ENCODE measurements at regions not wholly inside any gene's neighbourhood (a gene's known extent, or its start where the extent isn't known, plus 50 kb on each side); places are given as distances from the start of the nearest gene placed in this dataset.
A peak's percentile ranks its signal among the peaks of the same experiment; 100 is the strongest.
"Not testable (repeated sequence)": the region's sequence is repeated elsewhere in the genome, so short reads cannot be mapped to it uniquely, and the experiment has no call there.

DNA sequence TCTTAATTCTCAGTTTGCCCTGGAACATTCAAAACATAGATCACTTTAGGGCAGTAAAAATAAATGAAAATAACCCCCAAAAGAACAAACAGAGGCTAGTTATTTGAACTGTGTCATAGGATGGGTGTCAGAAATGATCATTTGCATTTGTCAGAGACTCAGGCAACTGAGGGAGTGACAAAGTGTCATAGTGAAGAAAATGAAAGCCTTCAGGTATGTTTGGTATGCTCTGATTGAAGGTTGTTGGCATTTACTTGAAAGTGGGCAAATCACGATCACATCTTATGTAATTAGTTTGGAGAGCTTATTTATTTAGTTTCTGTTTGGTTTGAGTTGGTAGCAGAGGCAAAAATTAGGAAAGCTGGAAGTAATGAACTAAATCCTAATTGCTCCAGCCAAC lies 880.9 kb downstream of the ANKRD7 start:
- no peak for DNase-seq (ENCODE audit: low read depth)

DNA sequence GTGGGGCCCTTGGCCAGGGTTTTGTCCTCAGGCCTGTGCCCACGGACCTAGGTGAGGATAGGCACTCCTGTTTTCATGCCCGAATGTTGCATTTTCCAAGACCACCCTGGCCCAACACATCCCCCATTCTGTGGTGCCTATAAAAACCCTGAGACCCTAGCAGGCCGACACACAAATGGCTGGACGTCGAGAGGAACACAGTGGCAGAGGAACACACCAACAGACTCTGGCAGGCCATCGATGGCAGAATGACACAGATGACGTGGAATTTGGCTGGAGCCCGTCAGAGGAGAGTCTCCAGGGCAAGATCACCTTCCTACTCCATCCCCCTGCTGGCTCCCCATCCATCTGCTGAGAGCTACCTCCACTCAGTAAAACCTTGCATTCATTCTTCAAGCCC lies 898.8 kb downstream of the ANKRD7 start:
- no peak for DNase-seq (ENCODE audit: low read depth)

DNA sequence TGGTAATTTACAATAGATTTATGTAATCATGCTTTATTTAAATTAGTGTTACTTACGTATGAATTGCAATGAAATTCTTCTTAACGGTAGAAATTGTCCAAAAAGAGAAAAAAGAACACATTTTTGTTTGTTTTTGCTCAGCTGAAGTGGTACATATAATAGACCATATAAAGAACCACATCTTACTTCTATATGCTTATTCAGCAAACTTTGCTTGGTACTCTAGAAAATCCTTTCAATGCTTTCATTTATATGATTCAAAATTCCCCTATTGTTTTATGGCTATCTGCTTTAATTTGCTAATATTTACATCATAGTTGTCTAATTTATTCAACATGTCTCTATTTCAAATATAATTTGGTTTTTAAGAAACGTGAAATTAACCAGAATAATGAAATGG lies 903.2 kb downstream of the ANKRD7 start:
- no peak for DNase-seq (ENCODE audit: low read depth)

DNA sequence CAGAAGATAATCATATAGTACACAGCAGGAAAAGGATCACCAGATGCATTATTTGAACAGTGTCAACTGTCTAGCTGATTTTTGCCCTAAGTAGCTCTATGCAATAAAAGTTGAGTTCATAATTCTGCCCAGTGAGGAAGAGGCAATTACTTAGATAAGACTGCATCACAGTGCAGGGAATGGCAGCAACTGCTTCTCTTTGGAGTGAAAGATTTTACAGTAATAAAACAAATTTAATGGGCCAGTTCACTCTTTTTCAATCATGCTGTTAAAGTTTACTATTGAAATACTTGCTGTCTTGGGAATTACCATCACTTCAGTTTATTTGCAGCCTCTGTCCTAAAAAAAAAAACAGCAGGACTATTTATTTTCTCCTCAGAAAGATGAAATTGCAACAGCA lies 907.9 kb downstream of the ANKRD7 start:
- DNase-seq (ENCODE audit: low read depth) = no peak

DNA sequence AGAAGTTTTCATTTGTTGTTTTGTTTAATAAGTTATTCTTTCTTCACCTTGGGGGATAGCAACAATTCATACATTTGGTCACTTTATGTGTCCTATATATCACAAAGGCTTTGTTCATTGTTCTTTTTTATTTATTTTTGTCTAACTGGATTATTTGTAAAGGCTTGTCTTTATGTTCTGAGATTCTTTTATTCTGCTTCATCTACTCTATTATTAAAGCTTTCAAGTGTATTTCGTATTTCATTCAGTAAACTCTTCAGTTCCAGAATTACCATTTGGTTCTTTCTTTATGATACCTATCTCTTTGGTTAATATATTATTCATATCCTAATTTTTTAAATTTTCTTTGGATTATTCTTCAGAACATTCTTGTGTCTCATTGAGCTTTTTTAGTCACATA lies 942.9 kb downstream of the ANKRD7 start:
- no peak for DNase-seq (ENCODE audit: low read depth)

- DNase-seq (ENCODE audit: low read depth) = no peak
Observed at GRCh38 chr7:119172043-119172442, 947.5 kb downstream of the ANKRD7 start.

DNA sequence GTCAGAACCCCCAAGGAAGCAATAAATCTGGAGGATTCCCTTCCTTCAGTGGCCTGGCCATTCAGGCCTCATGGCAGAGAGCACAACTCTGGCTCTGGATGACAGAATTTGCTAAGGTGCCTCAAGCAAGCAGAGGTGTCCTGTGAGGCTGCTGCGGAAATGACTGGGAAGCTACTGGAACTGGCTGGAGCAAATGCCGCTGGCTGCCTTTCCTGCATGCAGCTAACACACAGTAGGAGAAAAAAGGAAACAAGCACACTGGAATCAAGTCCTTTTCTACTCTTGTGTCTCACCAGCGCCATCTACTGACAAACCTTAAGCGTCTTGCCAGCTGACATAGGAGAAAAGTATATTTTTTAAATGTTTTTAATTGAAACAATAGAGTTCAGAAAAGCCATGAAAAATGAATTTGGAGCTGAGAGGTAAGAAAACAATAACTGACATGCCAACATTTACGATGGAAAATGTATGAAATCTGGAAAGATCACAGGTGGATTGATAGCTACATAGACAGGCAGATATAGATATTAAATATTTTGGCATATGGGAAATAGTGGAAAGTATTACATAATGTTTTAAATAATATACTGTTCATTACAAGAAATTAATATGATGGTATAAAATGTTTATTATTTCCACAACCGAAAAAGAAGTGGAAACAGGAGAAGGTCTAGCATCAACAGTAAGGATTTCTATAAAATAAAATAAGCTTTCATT lies 951.6 kb downstream of the ANKRD7 start:
- peak; percentile 33 for DNase-seq (ENCODE audit: low read depth)

GRCh38 chr7:119177863-119178262 lies 953.4 kb downstream of the ANKRD7 start:
- DNase-seq (ENCODE audit: low read depth) = no peak

DNA sequence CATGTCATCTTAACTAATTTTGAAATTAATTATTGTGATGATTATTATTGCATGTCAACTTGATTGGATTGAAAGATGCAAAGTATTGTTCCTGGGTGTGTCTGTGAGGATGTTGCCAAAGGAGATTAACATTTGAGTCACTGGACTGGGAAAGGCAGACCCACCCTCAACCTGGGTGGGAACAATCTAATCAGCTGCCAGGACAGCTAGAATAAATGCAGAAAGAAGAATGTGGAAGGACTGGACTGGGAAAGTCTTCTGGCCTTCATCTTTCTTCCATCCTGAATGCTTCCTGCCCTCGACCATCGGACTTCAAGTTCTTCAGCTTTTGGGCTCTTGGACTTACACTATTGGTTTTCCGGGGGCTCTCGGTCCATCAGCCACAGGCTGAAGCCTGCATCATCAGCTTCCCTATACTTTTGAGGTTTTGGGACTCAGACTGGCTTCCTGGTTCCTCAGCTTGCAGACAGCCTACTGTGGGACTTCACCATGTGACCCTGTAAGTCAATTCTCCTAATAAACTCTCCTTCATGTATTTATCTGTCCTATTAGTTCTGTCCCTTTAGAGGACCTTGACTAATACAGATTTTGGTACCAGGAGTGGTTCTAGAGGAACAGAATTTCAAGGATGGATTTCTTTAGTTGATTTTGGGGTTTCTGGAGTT lies 959.8 kb downstream of the ANKRD7 start:
- DNase-seq (ENCODE audit: low read depth) = no peak

GRCh38 chr7:119196183-119196582 lies 971.7 kb downstream of the ANKRD7 start:
- no peak for DNase-seq (ENCODE audit: low read depth)

DNA sequence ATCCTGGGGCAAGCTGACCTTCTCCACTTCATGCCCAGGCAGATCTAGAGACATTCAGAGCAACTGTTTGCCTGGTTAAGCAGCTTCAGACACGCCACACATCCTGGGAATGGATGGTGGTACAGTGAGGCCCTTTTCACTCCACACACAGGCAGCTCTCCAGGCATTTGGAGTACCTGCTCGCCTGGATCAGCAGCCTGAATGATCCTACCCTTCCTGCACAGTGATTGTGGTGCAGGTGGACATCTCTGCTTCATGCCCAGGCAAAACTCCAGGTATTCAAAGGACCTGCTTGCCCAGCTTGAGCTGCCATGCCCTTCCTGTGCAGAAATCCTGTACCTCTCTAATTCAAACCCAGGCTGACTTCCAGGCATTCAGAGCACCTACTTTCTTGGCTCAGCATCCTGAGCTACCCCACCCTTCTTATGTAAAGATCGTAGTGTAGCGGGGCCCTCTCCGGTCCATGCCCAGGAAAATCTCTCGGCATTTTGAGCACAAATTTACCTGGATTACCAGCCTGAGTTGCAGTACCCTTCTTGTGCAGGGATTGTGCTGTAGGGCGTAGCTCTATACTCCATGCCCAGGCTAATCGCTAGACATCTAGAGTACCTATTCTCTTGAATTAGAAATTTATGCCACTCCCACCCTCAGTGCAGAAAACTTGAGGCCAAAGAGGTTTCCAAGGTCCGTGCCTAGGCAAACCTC lies 972.8 kb downstream of the ANKRD7 start:
- DNase-seq (ENCODE audit: low read depth) = no peak

DNA sequence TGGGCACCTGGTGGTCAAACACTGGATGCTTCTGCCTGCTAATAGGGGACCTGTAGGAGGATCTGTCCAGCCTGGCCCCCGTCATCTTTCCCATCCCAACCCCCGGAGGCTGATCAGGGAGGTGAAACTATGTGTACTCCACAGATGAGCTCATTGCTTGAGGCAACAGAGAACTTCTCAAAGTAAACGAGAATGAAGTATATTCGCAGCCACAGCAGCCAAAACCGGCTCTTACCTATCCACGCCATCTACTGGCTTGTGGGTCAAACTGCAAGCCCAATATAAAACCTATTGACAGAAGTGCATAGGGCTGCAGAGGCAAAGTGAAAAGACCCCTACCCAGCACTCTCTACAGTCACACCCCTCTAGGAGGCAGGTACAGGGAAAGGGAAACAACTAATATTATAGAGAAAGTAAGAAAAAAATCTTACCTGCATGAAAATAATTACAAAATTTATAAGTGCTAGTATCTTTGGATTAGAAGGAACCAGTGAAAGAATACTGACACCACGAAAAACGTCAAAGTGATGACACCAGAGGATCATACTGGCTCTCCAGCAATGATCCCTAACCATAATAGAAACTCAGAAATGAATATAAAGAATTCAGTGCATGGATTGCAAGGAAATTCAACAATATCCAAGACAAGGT lies 973.5 kb downstream of the ANKRD7 start:
- DNase-seq (ENCODE audit: low read depth) = peak; percentile 2

- DNase-seq (ENCODE audit: low read depth) = no peak
Observed at GRCh38 chr7:119219663-119220062, 995.2 kb downstream of the ANKRD7 start.

- no peak for DNase-seq (ENCODE audit: low read depth)
Observed at GRCh38 chr7:119223930-119224329, 999.4 kb downstream of the ANKRD7 start.

DNA sequence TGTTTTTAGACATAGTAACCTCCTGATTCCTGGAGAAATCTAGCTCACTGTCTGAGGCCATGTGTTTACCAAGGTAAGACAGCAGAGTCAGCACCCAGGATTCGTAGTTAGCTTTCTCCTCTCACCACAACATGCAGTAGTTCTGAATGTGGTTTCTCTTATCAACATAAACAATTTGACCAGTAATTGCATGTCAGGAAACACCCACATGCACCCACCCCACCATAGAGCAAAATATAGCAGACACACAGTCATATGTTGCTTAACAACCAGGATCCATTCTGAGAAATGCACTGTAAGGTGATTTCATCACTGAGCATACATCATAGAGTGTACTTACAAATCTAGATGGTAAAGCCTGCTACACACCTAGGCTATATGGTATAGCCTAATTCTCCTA lies 1004.0 kb downstream of the ANKRD7 start:
- DNase-seq (ENCODE audit: low read depth) = no peak

GRCh38 chr7:119232091-119232490 lies 1007.6 kb downstream of the ANKRD7 start:
- DNase-seq (ENCODE audit: low read depth) = no peak

- no peak for DNase-seq (ENCODE audit: low read depth)
Observed at GRCh38 chr7:119233015-119233414, 1008.5 kb downstream of the ANKRD7 start.

- DNase-seq (ENCODE audit: low read depth) = no peak
Observed at GRCh38 chr7:119252962-119253361, 1020.0 kb upstream of the KCND2 start.

GRCh38 chr7:119254742-119255141 lies 1018.2 kb upstream of the KCND2 start:
- DNase-seq (ENCODE audit: low read depth) = peak; percentile 15

DNA sequence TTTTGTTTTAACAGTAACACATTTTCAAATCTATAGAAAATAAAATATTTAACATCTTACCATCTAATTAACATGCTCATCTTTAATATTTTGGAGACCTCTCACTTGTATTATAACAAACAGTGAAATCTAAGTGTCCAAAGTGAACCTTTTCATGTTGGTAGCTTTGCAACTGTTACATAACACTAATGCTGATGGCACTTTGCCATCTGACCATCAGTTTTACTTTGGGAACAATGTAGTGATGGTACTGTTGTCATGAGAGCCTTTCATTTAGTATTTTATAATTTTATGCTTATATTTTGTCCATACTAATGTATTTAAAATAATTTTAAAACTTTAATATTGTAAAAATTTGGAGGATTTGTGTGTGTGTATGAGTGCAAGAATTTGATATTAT lies 1017.0 kb upstream of the KCND2 start:
- no peak for DNase-seq (ENCODE audit: low read depth)

- no peak for DNase-seq (ENCODE audit: low read depth)
Observed at GRCh38 chr7:119256446-119257131, 1016.4 kb upstream of the KCND2 start.

DNA sequence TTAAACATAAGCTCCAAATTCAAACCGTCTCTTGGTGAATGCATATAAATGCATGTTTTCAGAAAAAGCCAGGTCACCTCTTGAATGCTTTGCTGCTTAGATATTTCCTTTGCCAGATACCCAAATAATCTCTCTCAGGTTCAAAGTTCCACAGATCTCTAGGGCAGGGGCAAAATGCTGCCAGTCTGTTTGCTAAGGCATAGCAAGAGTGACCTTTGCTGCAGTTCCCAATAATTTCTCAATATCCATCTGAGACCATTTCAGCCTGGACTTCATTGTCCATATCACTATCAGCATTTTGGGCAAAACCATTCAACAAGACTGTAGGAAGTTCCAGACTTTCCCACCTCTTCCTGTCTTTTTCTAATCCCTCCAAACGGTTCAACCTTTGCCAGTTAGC lies 1006.2 kb upstream of the KCND2 start:
- not testable (repeated sequence) for DNase-seq (ENCODE audit: low read depth)

Data from HS-5 (cell line).